NT2/D1 (cell line): ENCODE measurements at regions not wholly inside any gene's neighbourhood (a gene's known extent, or its start where the extent isn't known, plus 50 kb on each side); places are given as distances from the start of the nearest gene placed in this dataset.

ENCODE experiments used
- SUZ12 ChIP-seq: IDR thresholded peaks from 2 replicates; pipeline ENCODE4 v1.6.1; 2011; ENCODE audit not compliant: insufficient read length, insufficient read depth; ENCODE audit errors: extremely low read depth
- YY1 ChIP-seq: IDR thresholded peaks from 2 replicates; pipeline ENCODE4 v1.6.1; 2011; ENCODE audit not compliant: insufficient read length, insufficient read depth

DNA sequence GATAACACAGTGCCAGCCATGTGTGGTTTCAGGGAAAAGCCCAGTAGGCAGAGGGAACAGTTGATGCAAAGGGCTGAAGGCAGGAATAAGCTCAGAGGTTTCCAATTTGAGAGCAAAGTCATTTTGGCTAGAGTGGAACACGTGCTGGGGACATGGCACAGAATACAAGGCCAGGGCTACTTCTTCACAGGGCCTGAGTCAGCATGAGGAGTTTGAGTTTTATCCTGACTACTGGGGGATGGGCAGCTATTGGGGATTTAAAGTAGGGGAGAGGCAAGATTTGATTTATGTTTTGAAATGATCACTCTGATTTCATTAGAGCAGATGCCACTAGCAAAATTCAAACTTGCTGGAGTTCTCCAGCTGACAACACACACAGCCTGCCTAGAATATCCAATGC is 241.1 kb upstream of the CSF3R start:
- no peak for TF ChIP-seq SUZ12
- no peak for TF ChIP-seq YY1
